CD4-positive, alpha-beta T cell (primary cell): ENCODE measurements at regions not wholly inside any gene's neighbourhood (a gene's known extent, or its start where the extent isn't known, plus 50 kb on each side); places are given as distances from the start of the nearest gene placed in this dataset.

Experiments used
- ATAC-seq: fragments of 200-7000 bp; cut with Tn5 transposase; one replicate; pipeline ENCODE4 v1.10.0; 2022; ENCODE audit warnings: mild to moderate bottlenecking; ENCODE audit not compliant: poor library complexity
- CTCF ChIA-PET: fragments of 350-600 bp; sonication (Branson Sonifier 250); formaldehyde crosslinking; loops from one replicate; lab custom pipeline; 2021; ENCODE audit warnings: antibody characterized with exemption, inconsistent platforms; lab: Charles Lee
- POLR2A ChIA-PET: fragments of 350-600 bp; sonication (Branson Sonifier 250); formaldehyde crosslinking; loops from one replicate; lab custom pipeline; 2021; ENCODE audit warnings: antibody characterized with exemption, inconsistent platforms; lab: Charles Lee
- DNase-seq, 14 experiments: peaks; one replicate each; pipeline ENCODE4 v3.0.0-alpha.2; 2013 to 2020; ENCODE audit warnings: mixed read lengths in 2 of 14
- H3K27ac ChIP-seq, 2 donors: one replicate each; pipeline versions ENCODE4 v1.5.1 to v1.7.0; 2013; ENCODE audit warnings: low read length in 2 of 2, low read depth in 1 of 2, mild to moderate bottlenecking in 1 of 2
- H3K27me3 ChIP-seq, 2 experiments: 1 replicate in 1 of 2; 2 replicates in 1 of 2; pipeline versions ENCODE4 v1.6.1 to v1.7.0; 2013; ENCODE audit warnings: low read length in 2 of 2, control low read depth in 1 of 2, mild to moderate bottlenecking in 1 of 2, moderate library complexity in 1 of 2; ENCODE audit not compliant: insufficient read depth in 2 of 2, control insufficient read depth in 1 of 2
- H3K36me3 ChIP-seq: one replicate; pipeline ENCODE4 v1.6.1; 2013; ENCODE audit warnings: low read length, control low read depth; ENCODE audit not compliant: insufficient read depth
- H3K4me1 ChIP-seq: one replicate; pipeline ENCODE4 v1.6.1; 2013; ENCODE audit warnings: low read length, control low read depth; ENCODE audit not compliant: insufficient read depth
- H3K4me3 ChIP-seq: one replicate; pipeline ENCODE4 v1.5.1; 2013; ENCODE audit warnings: mild to moderate bottlenecking, low read length, moderate library complexity
- H3K9me3 ChIP-seq, 2 experiments: 1 replicate in 1 of 2; 2 replicates in 1 of 2; pipeline versions ENCODE4 v1.6.1 to v1.7.0; 2013; ENCODE audit warnings: low read length in 2 of 2, mild to moderate bottlenecking in 2 of 2, control low read depth in 1 of 2, moderate library complexity in 1 of 2; ENCODE audit not compliant: control insufficient read depth in 1 of 2, insufficient read depth in 1 of 2
- H3K27ac Mint-ChIP-seq: one replicate; pipeline ENCODE4 v1.8.0; 2020; ENCODE audit warnings: mixed read lengths
- H3K27me3 Mint-ChIP-seq: one replicate; pipeline ENCODE4 v1.8.0; 2021; ENCODE audit warnings: mixed read lengths
- H3K36me3 Mint-ChIP-seq: one replicate; pipeline ENCODE4 v1.8.0; 2021; ENCODE audit warnings: low read depth, mixed read lengths
- H3K4me1 Mint-ChIP-seq: one replicate; pipeline ENCODE4 v1.8.0; 2021; ENCODE audit warnings: low read depth, mixed read lengths
- H3K4me3 Mint-ChIP-seq: one replicate; pipeline ENCODE4 v1.8.0; 2020; ENCODE audit warnings: mild to moderate bottlenecking, mixed read lengths
- H3K9me3 Mint-ChIP-seq: one replicate; pipeline ENCODE4 v1.8.0; 2020; ENCODE audit warnings: mixed read lengths
- CTCF ChIP-seq: fragments of 200-600 bp; IDR thresholded peaks from one replicate; pipeline ENCODE4 v1.8.0; 2022; ENCODE audit warnings: antibody characterized with exemption, mild to moderate bottlenecking
- intact Hi-C, 2 experiments: fragments of 100-400 bp; cut with DNase I in 1 of 2; cut with micrococcal nuclease in 1 of 2; formaldehyde crosslinking; loops; one replicate each; pipeline versions ENCODE4 v1.15.1 to v1.9.0; 2023 to 2025; cut with DNase I, micrococcal nuclease

DNA sequence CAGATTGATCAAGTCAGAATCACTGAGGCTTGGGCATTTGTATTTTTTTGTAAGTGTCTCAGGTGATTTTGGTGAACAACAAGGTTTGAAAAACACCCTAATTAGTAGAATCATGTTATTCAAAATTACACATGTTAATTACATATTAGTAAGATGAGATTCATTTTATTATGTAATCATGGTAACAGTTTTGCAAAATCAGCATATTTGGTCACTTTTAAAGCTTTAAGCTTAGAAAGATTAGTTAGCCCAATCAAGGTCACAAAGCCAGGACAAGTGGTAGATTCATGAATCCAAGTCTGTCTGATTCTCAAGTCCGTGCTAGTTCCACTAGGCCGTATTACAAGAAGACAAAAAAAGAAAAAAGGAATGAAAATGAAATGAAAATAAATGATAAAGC lies 218.4 kb upstream of the FAR2 start:
- peaks cover 4% of the 10 kb centered on the region for H3K9me3 Mint-ChIP-seq
- TF ChIP-seq CTCF, result no peak
- no peak for ATAC-seq
- H3K4me1 Mint-ChIP-seq, result no peaks in the 10 kb centered on the region
- no peak overlapping the region for H3K27ac Mint-ChIP-seq
- Histone ChIP-seq H3K9me3 (no peaks in the 10 kb centered on the region), H3K4me1 (no peaks in the 10 kb centered on the region), H3K4me3 (no peak overlapping the region), H3K27me3 (no peaks in the 10 kb centered on the region), H3K36me3 (no peaks in the 10 kb centered on the region), H3K27ac (no peak overlapping the region)
- DNase-seq, result no peak
- intact Hi-C loops, result no loop called here
- POLR2A ChIA-PET, result no interaction called here
- CTCF ChIA-PET, result no interaction called here
- no peak overlapping the region for H3K4me3 Mint-ChIP-seq
- H3K36me3 Mint-ChIP-seq, result no peaks in the 10 kb centered on the region
- H3K27me3 Mint-ChIP-seq, result no peaks in the 10 kb centered on the region

DNA sequence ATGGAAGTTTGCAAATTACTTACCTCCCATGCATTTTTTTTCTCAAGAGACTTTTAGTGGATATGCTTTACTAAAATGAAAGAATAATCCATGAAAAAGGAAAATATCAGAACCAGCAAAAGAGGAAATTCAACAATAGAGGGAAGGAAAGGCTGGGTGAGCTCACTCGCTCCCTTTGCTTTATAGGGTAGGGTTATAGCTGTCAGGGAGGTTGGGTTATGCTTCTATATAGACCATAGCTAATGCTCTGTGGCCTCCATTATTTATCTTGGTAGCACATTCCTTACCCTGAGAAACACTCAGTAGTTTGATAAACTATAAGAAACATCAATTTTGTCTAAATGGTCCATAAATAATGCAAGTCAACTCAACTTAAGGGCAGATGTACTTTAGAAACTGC lies 215.9 kb upstream of the FAR2 start:
- no peak for DNase-seq
- intact Hi-C loops, result no loop called here
- no peak for TF ChIP-seq CTCF
- H3K36me3 Mint-ChIP-seq, result no peaks in the 10 kb centered on the region
- no peaks in the 10 kb centered on the region for H3K27me3 Mint-ChIP-seq
- no peaks in the 10 kb centered on the region for H3K4me1 Mint-ChIP-seq
- Histone ChIP-seq H3K36me3 (no peaks in the 10 kb centered on the region), H3K4me3 (no peak overlapping the region), H3K27ac (no peak overlapping the region), H3K4me1 (no peaks in the 10 kb centered on the region), H3K9me3 (no peaks in the 10 kb centered on the region), H3K27me3 (no peaks in the 10 kb centered on the region)
- POLR2A ChIA-PET, result no interaction called here
- CTCF ChIA-PET, result no interaction called here
- no peaks in the 10 kb centered on the region for H3K9me3 Mint-ChIP-seq
- H3K4me3 Mint-ChIP-seq, result no peak overlapping the region
- no peak overlapping the region for H3K27ac Mint-ChIP-seq
- ATAC-seq, result no peak

- ATAC-seq (no peak), DNase-seq (no peak)
- ChIA-PET POLR2A (no interaction called here), CTCF (no interaction called here)
- TF ChIP-seq CTCF, result no peak
- Histone ChIP-seq H3K27me3 (no peaks in the 10 kb centered on the region), H3K9me3 (no peaks in the 10 kb centered on the region), H3K36me3 (no peaks in the 10 kb centered on the region), H3K4me3 (no peak overlapping the region), H3K4me1 (no peaks in the 10 kb centered on the region), H3K27ac (no peak overlapping the region)
- H3K4me3 Mint-ChIP-seq, result no peak overlapping the region
- no peaks in the 10 kb centered on the region for H3K4me1 Mint-ChIP-seq
- H3K36me3 Mint-ChIP-seq, result no peaks in the 10 kb centered on the region
- intact Hi-C loops, result no loop called here
- H3K27me3 Mint-ChIP-seq, result no peaks in the 10 kb centered on the region
- no peaks in the 10 kb centered on the region for H3K9me3 Mint-ChIP-seq
- no peak overlapping the region for H3K27ac Mint-ChIP-seq
Observed at GRCh38 chr12:28933864-28934527, 215.1 kb upstream of the FAR2 start.
